ENCODE measurements at regions not wholly inside any gene's neighbourhood (a gene's known extent, or its start where the extent isn't known, plus 50 kb on each side); places are given as distances from the start of the nearest gene placed in this dataset.
A peak's percentile ranks its signal among the peaks of the same experiment; 100 is the strongest.
"Not testable (repeated sequence)": the region's sequence is repeated elsewhere in the genome, so short reads cannot be mapped to it uniquely, and the experiment has no call there.

DNA sequence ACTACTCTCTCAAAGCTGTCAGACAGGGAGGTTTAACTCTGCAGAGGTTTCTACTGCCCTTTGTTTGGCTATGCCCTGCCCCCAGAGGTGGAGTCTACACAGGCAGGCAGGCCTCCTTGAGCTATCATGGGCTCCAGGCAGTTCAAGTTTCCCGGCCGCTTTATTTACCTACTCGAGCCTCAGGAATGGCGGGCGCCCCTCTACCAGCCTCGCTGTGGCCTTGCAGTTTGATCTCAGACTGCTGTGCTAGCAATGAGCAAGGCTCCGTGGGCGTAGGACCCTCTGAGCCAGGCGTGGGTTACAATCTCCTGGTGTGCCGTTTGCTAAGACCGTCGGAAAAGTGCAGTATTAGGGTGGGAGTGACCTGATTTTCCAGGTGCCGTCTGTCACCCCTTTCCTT is 124.3 kb downstream of the PTCHD1 start:
- H2AFZ ChIP-seq (ENCODE audit: low read length); H3K27me3 ChIP-seq (ENCODE audit: low read length); H4K20me1 ChIP-seq (ENCODE audit: insufficient read depth, low read depth, low read length); H3K4me1 ChIP-seq (ENCODE audit: low read length); H3K9me2 ChIP-seq (replicated peaks; ENCODE audit: insufficient read depth, low read length); H3K9ac ChIP-seq (ENCODE audit: low read length); DNase-seq; H3K4me2 ChIP-seq (ENCODE audit: low read depth, low read length, poor library complexity, severe bottlenecking); H3K79me2 ChIP-seq (ENCODE audit: low read length); H3K4me3 ChIP-seq (ENCODE audit: low read length); H3K36me3 ChIP-seq (ENCODE audit: insufficient read depth, low read length); H3K27ac ChIP-seq (ENCODE audit: low read length): not testable (repeated sequence)
- peaks cover 18% of the 10 kb centered on the region for H3K9me3 ChIP-seq (ENCODE audit: low read length)

- Histone ChIP-seq H3K4me3 (ENCODE audit: low read length) (no peak overlapping the region), H3K27me3 (ENCODE audit: low read length) (no peaks in the 10 kb centered on the region), H4K20me1 (ENCODE audit: insufficient read depth, low read depth, low read length) (no peaks in the 10 kb centered on the region), H2AFZ (ENCODE audit: low read length) (no peak overlapping the region), H3K4me2 (ENCODE audit: low read depth, low read length, poor library complexity, severe bottlenecking) (no peak overlapping the region), H3K9me3 (ENCODE audit: low read length) (peaks cover 58% of the 10 kb centered on the region), H3K27ac (ENCODE audit: low read length) (no peak overlapping the region), H3K36me3 (ENCODE audit: insufficient read depth, low read length) (no peaks in the 10 kb centered on the region), H3K4me1 (ENCODE audit: low read length) (no peaks in the 10 kb centered on the region), H3K9ac (ENCODE audit: low read length) (no peak overlapping the region), H3K79me2 (ENCODE audit: low read length) (no peaks in the 10 kb centered on the region), H3K9me2 (replicated peaks; ENCODE audit: insufficient read depth, low read length) (no peaks in the 10 kb centered on the region)
- no peak for DNase-seq
Observed at GRCh38 chrX:23465105-23465791, 130.6 kb downstream of the PTCHD1 start.

DNA sequence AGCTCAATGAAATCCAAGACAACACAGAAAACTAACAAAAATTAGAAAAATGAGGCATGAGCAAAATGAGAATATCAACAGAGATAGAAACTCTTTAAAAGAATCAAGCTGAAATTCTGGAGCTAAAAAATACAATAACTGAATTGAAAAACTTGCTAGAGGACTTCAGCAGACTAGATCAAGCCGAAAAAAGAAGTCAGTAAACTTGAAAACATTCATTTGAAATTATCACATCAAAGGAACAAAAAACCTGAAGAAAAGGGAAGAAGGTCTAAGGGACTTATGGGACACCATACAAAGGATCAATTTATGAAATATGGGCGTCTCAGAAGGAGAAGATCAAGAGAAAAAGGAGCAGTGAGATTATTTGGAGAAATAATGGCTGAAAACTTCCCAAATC is 131.3 kb downstream of the PTCHD1 start:
- Histone ChIP-seq H3K36me3 (ENCODE audit: insufficient read depth, low read length) (no peaks in the 10 kb centered on the region), H4K20me1 (ENCODE audit: insufficient read depth, low read depth, low read length) (no peaks in the 10 kb centered on the region), H3K4me1 (ENCODE audit: low read length) (no peaks in the 10 kb centered on the region), H3K4me2 (ENCODE audit: low read depth, low read length, poor library complexity, severe bottlenecking) (no peak overlapping the region), H3K4me3 (ENCODE audit: low read length) (no peak overlapping the region), H2AFZ (ENCODE audit: low read length) (no peak overlapping the region), H3K9me3 (ENCODE audit: low read length) (peaks cover 58% of the 10 kb centered on the region), H3K9me2 (replicated peaks; ENCODE audit: insufficient read depth, low read length) (no peaks in the 10 kb centered on the region), H3K79me2 (ENCODE audit: low read length) (no peaks in the 10 kb centered on the region), H3K9ac (ENCODE audit: low read length) (no peak overlapping the region), H3K27ac (ENCODE audit: low read length) (no peak overlapping the region), H3K27me3 (ENCODE audit: low read length) (no peaks in the 10 kb centered on the region)
- DNase-seq: peak; percentile 47

DNA sequence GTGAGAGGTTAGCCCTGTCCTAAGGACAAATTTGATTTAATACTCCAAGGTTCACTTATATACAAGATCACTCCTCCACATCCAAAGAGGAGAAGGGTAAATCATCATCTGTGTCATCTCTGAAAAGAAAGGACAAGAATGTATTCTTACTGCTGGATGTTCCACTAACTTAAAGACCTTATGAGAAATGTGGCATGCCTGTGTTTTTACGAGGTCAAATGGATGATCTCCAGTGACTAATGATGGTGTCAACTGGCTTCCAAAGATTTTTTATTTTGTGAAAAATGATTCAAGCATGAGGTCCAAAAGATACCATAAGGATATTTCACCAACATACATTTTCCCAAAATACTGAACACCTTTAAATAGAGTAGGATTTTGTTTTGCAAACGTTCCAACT is 143.4 kb downstream of the PTCHD1 start:
- H3K27ac ChIP-seq (ENCODE audit: low read length): no peak overlapping the region
- no peaks in the 10 kb centered on the region for H4K20me1 ChIP-seq (ENCODE audit: insufficient read depth, low read depth, low read length)
- H3K36me3 ChIP-seq (ENCODE audit: insufficient read depth, low read length): no peaks in the 10 kb centered on the region
- H3K79me2 ChIP-seq (ENCODE audit: low read length): no peaks in the 10 kb centered on the region
- no peak overlapping the region for H3K4me2 ChIP-seq (ENCODE audit: low read depth, low read length, poor library complexity, severe bottlenecking)
- H2AFZ ChIP-seq (ENCODE audit: low read length): no peak overlapping the region
- H3K9me3 ChIP-seq (ENCODE audit: low read length): no peaks in the 10 kb centered on the region
- H3K4me3 ChIP-seq (ENCODE audit: low read length): no peak overlapping the region
- no peaks in the 10 kb centered on the region for H3K27me3 ChIP-seq (ENCODE audit: low read length)
- DNase-seq: no peak
- no peak overlapping the region for H3K9ac ChIP-seq (ENCODE audit: low read length)
- no peaks in the 10 kb centered on the region for H3K9me2 ChIP-seq (replicated peaks; ENCODE audit: insufficient read depth, low read length)
- H3K4me1 ChIP-seq (ENCODE audit: low read length): no peaks in the 10 kb centered on the region

DNA sequence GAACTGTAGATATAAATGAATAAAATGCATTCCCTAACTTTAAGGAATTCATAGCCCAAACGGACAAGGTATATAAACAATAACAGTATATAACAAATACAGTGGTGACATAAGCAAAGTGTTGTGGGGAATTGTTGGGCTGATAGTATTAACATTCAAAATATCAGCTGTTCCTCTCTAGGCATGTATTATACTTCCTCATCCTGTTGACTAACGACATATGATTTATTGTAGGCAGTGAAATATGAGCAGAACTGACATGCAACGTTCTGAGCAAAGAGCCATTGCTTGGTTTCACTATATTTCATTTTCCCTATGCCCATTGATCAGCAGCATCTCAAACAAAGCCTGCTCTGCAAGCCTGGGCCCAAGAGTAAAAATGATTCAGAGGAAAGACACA is 143.9 kb downstream of the PTCHD1 start:
- H3K27ac ChIP-seq (ENCODE audit: low read length): no peak overlapping the region
- H2AFZ ChIP-seq (ENCODE audit: low read length): no peak overlapping the region
- H3K9ac ChIP-seq (ENCODE audit: low read length): no peak overlapping the region
- no peaks in the 10 kb centered on the region for H3K9me2 ChIP-seq (replicated peaks; ENCODE audit: insufficient read depth, low read length)
- no peaks in the 10 kb centered on the region for H3K36me3 ChIP-seq (ENCODE audit: insufficient read depth, low read length)
- DNase-seq: no peak
- H3K4me3 ChIP-seq (ENCODE audit: low read length): no peak overlapping the region
- H3K4me1 ChIP-seq (ENCODE audit: low read length): no peaks in the 10 kb centered on the region
- no peaks in the 10 kb centered on the region for H4K20me1 ChIP-seq (ENCODE audit: insufficient read depth, low read depth, low read length)
- no peak overlapping the region for H3K4me2 ChIP-seq (ENCODE audit: low read depth, low read length, poor library complexity, severe bottlenecking)
- no peaks in the 10 kb centered on the region for H3K79me2 ChIP-seq (ENCODE audit: low read length)
- no peaks in the 10 kb centered on the region for H3K9me3 ChIP-seq (ENCODE audit: low read length)
- H3K27me3 ChIP-seq (ENCODE audit: low read length): no peaks in the 10 kb centered on the region

GRCh38 chrX:23482561-23482960 is 147.9 kb downstream of the PTCHD1 start:
- no peak for DNase-seq
- H3K4me2 ChIP-seq (ENCODE audit: low read depth, low read length, poor library complexity, severe bottlenecking): no peak overlapping the region
- H3K9me2 ChIP-seq (replicated peaks; ENCODE audit: insufficient read depth, low read length): no peaks in the 10 kb centered on the region

GRCh38 chrX:23483396-23483795 is 148.7 kb downstream of the PTCHD1 start:
- no peaks in the 10 kb centered on the region for H3K79me2 ChIP-seq (ENCODE audit: low read length)

More at GRCh38 chrX:23482561-23482960, 147.9 kb downstream of the PTCHD1 start:
- Histone ChIP-seq H3K79me2 (ENCODE audit: low read length) (no peaks in the 10 kb centered on the region), H3K9ac (ENCODE audit: low read length) (no peak overlapping the region), H4K20me1 (ENCODE audit: insufficient read depth, low read depth, low read length) (no peaks in the 10 kb centered on the region), H3K27me3 (ENCODE audit: low read length) (no peaks in the 10 kb centered on the region), H3K9me3 (ENCODE audit: low read length) (no peaks in the 10 kb centered on the region; the same call in 1 of the 2 replicates), H3K36me3 (ENCODE audit: insufficient read depth, low read length) (no peaks in the 10 kb centered on the region), H2AFZ (ENCODE audit: low read length) (no peak overlapping the region), H3K4me1 (ENCODE audit: low read length) (no peaks in the 10 kb centered on the region), H3K27ac (ENCODE audit: low read length) (no peak overlapping the region), H3K4me3 (ENCODE audit: low read length) (no peak overlapping the region)

GRCh38 chrX:23493941-23494374 is 159.3 kb downstream of the PTCHD1 start:
- Histone ChIP-seq H3K9me3 (ENCODE audit: low read length) (peaks cover 3% of the 10 kb centered on the region; the same call in 1 of the 2 replicates), H3K79me2 (ENCODE audit: low read length) (no peaks in the 10 kb centered on the region), H3K9ac (ENCODE audit: low read length) (no peak overlapping the region), H3K4me2 (ENCODE audit: low read depth, low read length, poor library complexity, severe bottlenecking) (no peak overlapping the region), H4K20me1 (ENCODE audit: insufficient read depth, low read depth, low read length) (no peaks in the 10 kb centered on the region), H3K9me2 (replicated peaks; ENCODE audit: insufficient read depth, low read length) (no peaks in the 10 kb centered on the region), H3K4me3 (ENCODE audit: low read length) (no peak overlapping the region), H3K36me3 (ENCODE audit: insufficient read depth, low read length) (no peaks in the 10 kb centered on the region), H3K4me1 (ENCODE audit: low read length) (no peaks in the 10 kb centered on the region), H3K27ac (ENCODE audit: low read length) (no peak overlapping the region), H3K27me3 (ENCODE audit: low read length) (no peaks in the 10 kb centered on the region), H2AFZ (ENCODE audit: low read length) (no peak overlapping the region)
- DNase-seq: peak; percentile 41

More at GRCh38 chrX:23483396-23483795, 148.7 kb downstream of the PTCHD1 start:
- DNase-seq: no peak
- no peak overlapping the region for H3K4me3 ChIP-seq (ENCODE audit: low read length)
- no peak overlapping the region for H3K27ac ChIP-seq (ENCODE audit: low read length)
- no peaks in the 10 kb centered on the region for H3K36me3 ChIP-seq (ENCODE audit: insufficient read depth, low read length)
- H2AFZ ChIP-seq (ENCODE audit: low read length): no peak overlapping the region
- H3K9me3 ChIP-seq (ENCODE audit: low read length): peaks cover 2% of the 10 kb centered on the region; the same call in 1 of the 2 replicates
- no peaks in the 10 kb centered on the region for H3K9me2 ChIP-seq (replicated peaks; ENCODE audit: insufficient read depth, low read length)
- no peak overlapping the region for H3K9ac ChIP-seq (ENCODE audit: low read length)
- no peaks in the 10 kb centered on the region for H3K27me3 ChIP-seq (ENCODE audit: low read length)
- H4K20me1 ChIP-seq (ENCODE audit: insufficient read depth, low read depth, low read length): no peaks in the 10 kb centered on the region
- no peak overlapping the region for H3K4me2 ChIP-seq (ENCODE audit: low read depth, low read length, poor library complexity, severe bottlenecking)
- H3K4me1 ChIP-seq (ENCODE audit: low read length): no peaks in the 10 kb centered on the region

All from Karpas-422 (cell line).